NCI-H446 treated with DMSO at 0.1 percent for 48 hours (cell line): ENCODE measurements at regions not wholly inside any gene's neighbourhood (a gene's known extent, or its start where the extent isn't known, plus 50 kb on each side); places are given as distances from the start of the nearest gene placed in this dataset.
"Not testable (repeated sequence)": the region's sequence is repeated elsewhere in the genome, so short reads cannot be mapped to it uniquely, and the experiment has no call there.

Experiments
- DNase-seq: peaks from one replicate; lab custom pipeline; 2025; lab: John Stamatoyannopoulos, UW

DNA sequence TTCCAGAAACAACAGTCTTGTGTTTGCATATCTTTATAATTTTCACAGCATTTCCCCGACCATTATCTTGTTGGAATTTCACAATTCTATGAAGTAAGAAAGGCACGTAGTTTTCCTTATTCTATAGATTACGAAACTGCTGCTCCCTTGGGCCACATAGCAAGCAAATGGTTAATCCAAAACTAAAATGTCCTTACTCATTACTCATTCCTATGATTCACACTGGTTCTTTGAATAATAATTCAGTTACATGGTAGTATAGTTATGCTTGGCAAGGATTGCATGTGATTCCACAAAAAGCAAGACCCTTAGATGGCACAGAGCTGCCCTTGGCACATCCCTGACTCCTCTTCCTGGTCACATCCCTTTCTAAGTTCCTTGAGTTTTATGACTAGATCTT lies 51.2 kb downstream of the OR13H1 start:
- no peak for DNase-seq

DNA sequence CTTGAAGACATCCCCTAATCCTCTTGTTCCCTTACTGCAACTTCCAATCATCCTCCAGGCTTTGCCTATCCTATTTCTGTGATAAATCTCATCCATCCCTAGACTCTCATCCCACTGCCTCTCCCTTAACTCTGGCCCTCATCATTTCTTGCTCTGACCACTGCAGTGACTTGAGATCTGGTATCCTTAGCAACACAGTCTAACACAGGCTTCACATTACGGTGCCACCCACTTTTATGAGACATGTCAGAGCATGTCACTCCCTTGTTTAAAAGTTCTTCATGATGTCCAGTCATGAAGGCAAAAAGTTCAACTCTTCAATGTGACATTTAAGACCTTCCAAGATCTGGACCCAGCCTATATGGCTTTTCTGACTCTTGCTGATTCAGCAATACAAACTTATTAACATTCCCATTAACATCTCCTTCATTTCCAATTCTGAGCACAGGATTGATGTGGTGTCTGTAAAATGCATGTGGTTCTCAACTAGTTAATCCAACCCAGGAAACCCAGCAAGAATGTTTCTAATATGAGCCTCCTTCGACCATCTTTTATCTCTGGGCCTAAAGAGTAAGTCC lies 64.0 kb downstream of the OR13H1 start:
- DNase-seq, result no peak

DNA sequence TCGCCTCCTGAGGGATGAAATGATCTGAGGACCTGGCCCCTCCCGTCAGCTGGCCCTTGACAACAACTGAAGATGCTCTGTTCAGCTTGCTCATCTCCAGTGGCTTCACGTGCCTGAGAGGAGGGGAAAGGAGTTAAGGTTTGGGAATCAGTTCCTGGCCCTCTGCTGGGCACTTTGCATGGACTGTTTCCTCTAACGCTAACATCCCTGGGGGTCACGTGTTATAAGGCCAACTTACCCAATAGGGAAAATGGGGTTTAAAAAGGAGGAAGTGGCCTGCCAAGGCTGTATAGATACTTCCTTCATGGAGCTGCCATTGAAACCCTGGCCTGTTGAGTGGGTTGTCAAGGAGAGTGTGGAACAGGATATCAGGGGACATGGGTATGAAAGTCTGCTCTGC lies 65.6 kb downstream of the OR13H1 start:
- DNase-seq, result no peak

DNA sequence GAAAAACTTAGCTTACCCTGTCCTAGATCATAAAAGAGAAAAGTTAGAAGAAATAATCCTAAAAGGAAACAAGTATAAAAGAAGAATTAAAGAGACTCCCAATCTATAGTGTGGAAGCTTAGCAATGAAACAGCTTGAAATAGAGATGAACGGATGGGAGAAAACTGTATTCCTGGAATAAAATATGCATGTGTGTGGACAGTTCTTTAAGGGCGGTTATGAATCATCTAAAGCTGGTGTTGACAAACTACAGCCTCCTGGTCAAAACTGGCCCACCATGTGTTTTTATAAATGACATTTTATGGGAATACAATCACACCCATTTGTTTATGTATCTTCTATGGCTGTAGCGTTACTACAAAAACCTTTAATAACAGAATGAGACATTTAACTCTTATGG lies 69.4 kb downstream of the OR13H1 start:
- no peak for DNase-seq

DNA sequence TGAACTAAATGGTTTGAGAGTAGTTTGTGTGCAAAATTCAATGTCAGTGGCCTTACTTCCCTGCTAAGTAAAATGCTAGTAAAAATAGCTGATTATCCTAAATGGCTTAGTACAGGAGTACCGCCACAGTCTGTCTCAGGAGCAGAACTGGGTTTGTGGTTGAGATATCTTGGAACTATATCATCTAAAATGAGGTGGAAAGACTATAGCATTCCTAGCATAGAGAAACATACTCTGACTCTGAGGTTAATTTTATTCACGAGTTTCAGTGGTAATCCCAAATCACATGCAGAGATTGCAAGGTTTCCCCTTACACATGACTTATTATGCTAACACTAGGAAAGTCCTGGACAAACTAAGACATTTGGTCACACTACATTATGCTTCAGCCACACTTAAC lies 70.4 kb downstream of the OR13H1 start:
- no peak for DNase-seq

GRCh38 chrX:131617182-131617581 lies 73.3 kb downstream of the OR13H1 start:
- no peak for DNase-seq

DNA sequence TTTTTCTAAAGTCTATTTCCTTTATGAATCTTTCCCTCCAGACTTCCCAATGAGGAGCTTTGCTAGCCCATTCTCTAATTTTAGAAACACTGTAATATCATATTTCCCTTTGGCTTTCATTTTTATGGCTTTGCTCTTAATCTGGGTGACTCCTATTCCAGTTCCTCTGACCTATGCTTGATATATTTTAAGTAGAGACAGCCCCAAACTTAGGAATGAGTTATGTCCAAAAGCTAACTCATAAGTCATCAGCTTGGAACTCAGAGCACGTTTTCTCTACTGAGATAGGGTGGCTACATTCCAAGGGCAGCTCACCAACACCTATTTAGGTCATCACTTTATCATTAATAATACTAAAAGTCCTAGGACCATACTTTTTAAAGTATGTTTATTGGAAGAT lies 77.8 kb downstream of the OR13H1 start:
- no peak for DNase-seq

DNA sequence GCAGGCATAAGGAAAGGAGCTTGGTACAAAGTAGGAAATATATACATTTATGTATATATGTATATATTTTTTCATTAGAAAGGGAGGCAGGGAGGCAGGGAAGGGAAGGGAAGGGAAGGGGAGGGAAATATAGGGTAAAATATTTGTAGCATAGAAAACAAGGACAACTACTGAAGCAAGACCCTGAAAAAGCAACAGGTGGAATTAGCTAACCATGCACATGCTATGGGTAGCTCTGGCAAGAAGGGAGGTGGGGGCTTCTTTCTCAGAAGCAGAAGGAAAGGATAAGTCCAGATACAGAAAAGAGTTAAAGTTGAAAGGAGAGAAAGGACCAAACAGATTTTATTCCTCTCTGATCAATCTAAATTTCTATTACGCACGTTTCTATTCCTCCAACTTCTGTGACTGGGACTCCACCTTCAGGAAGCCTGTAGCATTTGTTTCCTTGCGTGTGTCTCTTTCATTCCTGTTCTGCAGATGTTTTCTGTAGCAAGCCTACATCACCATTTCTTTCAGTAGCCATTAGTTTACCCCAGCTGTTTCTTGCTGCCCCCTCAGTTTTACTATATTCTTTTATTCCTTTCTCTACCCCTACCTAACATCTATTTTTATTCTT lies 82.9 kb downstream of the OR13H1 start:
- DNase-seq, result no peak

GRCh38 chrX:131630534-131630933 lies 86.7 kb downstream of the OR13H1 start:
- DNase-seq, result no peak

GRCh38 chrX:131633285-131633917 lies 89.5 kb downstream of the OR13H1 start:
- DNase-seq, result no peak

- no peak for DNase-seq
Observed at GRCh38 chrX:131634900-131635299, 91.0 kb downstream of the OR13H1 start.

DNA sequence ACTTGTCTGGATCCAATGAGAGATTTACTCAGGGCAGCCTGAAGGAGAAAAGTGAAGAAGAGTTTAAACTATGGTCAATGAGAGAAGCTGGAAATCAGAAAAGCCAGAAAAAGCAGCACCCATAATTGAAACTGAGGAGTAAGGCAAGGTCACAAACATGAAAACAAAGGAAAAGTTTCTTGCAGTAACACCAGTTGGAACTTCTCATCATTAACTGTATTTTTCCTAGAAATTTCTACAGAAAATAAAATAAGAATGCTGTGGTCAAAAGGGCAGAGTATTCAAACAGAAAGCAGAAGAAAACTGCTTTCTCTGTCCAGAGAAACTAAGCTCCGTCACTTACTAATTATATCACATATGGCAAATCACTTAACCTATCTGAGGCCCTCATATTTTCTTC lies 102.2 kb downstream of the OR13H1 start:
- no peak for DNase-seq

DNA sequence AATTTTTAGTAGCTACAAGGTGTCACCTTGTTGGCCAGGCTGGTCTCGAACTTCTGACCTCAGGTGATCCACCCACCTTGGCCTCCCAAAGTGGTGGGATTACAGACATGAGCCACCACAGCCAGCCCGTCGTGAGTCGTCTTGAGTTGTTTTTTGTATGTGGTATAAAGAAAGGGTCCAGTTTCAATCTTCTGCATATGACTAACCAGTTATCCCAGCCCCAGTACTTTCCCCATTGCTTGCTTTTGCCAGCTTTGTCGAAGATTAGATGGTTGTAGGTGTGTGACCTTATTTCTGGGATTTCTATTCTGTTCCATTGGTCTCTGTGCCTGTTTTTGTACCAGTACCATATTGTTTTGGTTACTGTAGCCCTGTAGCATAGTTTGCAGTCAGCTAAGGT lies 105.9 kb downstream of the OR13H1 start:
- no peak for DNase-seq

DNA sequence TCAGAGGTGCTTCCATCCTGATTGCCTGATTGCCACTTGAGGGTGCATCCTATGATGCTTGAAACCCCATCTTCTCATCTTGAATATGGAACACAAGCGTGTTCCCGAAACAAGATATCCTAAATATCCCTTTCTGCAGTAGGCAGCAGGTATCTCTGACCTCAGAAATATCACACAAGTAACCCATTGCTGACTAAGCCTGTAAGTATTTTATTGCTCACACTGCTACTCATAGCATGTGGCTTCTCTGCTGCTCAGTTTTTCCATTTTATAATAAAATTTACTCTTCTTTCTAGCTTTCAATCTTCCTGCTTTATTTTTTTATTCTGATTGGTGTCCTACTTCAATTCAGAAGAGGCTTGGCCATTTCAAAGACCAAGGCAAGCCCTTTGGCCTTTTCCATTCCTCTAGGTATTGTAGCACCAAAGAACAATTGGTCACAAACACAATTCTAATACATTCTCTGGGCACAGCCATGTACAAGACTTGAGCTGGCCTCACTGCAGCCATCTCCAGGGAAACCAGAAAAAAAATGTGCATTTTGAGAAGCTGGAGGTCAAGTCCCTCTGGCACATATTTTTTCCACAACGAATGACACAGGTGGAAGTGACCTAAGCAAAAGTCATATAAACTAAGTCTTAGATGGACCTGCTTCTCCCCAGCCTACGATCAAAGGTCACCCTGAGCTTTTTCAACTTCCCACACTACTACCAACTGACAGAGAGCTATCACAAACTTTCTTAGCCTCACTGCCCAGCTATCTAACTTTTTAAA lies 107.0 kb downstream of the OR13H1 start:
- DNase-seq, result no peak

GRCh38 chrX:131663726-131664125 lies 119.9 kb downstream of the OR13H1 start:
- not testable (repeated sequence) for DNase-seq

- DNase-seq, result no peak
Observed at GRCh38 chrX:131671735-131672134, 127.9 kb downstream of the OR13H1 start.

DNA sequence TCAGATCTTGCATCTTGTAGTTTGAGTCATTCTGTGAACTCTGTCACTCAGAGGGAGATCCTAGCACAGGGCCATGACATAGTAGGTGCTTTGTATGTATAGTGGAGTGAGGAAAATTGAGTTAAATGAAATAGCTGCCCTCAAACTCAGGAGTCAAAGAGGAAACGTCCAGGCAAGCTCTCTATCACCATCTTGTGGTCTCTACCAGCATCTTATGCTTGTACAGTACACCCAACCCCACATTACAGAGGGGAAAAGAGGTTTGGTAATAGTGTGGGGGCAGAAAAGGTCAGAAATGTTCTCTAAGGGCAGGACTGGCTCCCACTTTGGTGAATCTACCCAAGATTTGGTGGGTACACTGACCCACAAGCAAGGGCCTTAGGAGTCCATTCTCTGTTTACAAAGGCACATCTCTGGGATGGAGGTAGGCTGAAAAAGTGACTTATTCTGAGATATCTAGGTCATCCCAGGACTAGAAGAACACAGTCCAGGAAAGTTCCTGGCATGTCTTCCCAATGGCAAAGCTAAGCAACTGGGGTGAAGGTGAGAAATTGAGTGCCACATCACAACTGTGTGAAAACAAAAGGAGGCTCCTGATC lies 131.8 kb downstream of the OR13H1 start:
- DNase-seq, result no peak

GRCh38 chrX:131677655-131678628 lies 134.1 kb downstream of the OR13H1 start:
- no peak for DNase-seq

DNA sequence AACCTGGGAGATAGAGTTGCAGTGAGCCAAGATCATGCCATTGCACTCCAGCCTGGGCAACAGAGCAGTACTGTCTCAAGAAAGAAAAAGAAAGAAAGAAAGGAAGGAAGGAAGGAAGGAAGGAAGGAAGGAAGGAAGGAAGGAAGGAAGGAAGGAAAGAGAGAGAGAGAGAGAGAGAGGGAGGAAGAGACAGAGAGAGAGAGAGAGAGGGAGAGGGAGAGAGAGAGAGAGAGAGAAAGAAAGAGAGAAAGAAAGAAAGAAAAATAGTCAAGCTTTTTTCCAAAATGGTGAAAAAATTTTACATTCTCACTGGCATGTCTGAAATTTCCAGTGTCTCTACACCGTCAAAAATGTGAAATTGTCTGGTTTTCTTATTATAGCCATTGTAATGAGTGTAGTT lies 138.9 kb downstream of the OR13H1 start:
- not testable (repeated sequence) for DNase-seq

GRCh38 chrX:131693359-131693758 lies 149.5 kb downstream of the OR13H1 start:
- no peak for DNase-seq

- not testable (repeated sequence) for DNase-seq
Observed at GRCh38 chrX:131696989-131697388, 153.1 kb downstream of the OR13H1 start.
